Ectodermal cell (in vitro differentiated cells): ENCODE measurements at regions not wholly inside any gene's neighbourhood (a gene's known extent, or its start where the extent isn't known, plus 50 kb on each side); places are given as distances from the start of the nearest gene placed in this dataset.

Experiments
- H3K27ac ChIP-seq: 2 replicates; pipeline ENCODE4 v1.7.0; 2013; ENCODE audit warnings: mild to moderate bottlenecking, low read depth, low read length; ENCODE audit not compliant: insufficient read depth, poor library complexity, severe bottlenecking
- H3K27me3 ChIP-seq: 2 replicates; pipeline ENCODE4 v1.7.0; 2013; ENCODE audit warnings: mild to moderate bottlenecking, low read length; ENCODE audit not compliant: insufficient read depth, control insufficient read depth, poor library complexity, severe bottlenecking
- H3K36me3 ChIP-seq: one replicate; pipeline ENCODE4 v1.7.0; 2013; ENCODE audit warnings: low read length; ENCODE audit not compliant: control insufficient read depth, insufficient read depth
- H3K4me1 ChIP-seq: one replicate; pipeline ENCODE4 v1.7.0; 2013; ENCODE audit warnings: low read length; ENCODE audit not compliant: control insufficient read depth, insufficient read depth
- H3K4me3 ChIP-seq: 2 replicates; pipeline ENCODE4 v1.7.0; 2013; ENCODE audit warnings: low read depth, low read length, control low read depth; ENCODE audit not compliant: insufficient read depth
- H3K9me3 ChIP-seq: 2 replicates; pipeline ENCODE4 v1.7.0; 2013; ENCODE audit warnings: mild to moderate bottlenecking, low read length, moderate library complexity; ENCODE audit not compliant: control insufficient read depth
- WGBS, 2 experiments: methylation state at CpG; one replicate each; pipeline ENCODE4 v1.1.7; 2013; ENCODE audit warnings: missing lambda C conversion rate in 2 of 2; 5-methylcytosine and 5-hydroxymethylcytosine counted together

GRCh38 chr10:47198221-47198620 lies 101.8 kb upstream of the GDF10 start:
- Histone ChIP-seq H3K36me3 (no peaks in the 10 kb centered on the region), H3K9me3 (no peaks in the 10 kb centered on the region), H3K27ac (no peak overlapping the region), H3K4me3 (no peak overlapping the region), H3K27me3 (no peaks in the 10 kb centered on the region), H3K4me1 (no peaks in the 10 kb centered on the region)
- 71% methylated on average over 4 of the region's 4 CpGs for WGBS, 2 experiments

DNA sequence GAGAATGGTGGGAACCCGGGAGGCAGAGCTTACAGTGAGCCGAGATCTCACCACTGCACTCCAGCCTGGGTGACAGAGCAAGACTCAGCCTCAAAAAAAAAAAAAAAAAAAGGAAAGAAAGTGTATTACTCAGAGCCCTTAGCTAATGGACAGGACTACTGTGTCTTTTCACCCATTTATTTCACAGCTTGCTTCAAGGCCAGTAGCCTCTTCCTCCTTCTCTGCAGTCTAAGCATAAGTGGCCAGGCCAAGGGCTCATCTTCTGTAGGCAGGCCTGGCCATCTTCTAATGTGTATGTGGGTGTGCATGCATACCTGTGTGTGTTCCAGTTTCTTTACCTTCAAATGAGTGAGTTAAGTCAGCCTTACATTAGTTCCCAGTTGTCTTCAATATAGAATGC lies 94.8 kb upstream of the GDF10 start:
- no peaks in the 10 kb centered on the region for H3K4me1 ChIP-seq
- H3K36me3 ChIP-seq = no peaks in the 10 kb centered on the region
- 84 to 90% methylated on average over 2 of the region's 2 CpGs for WGBS, 2 experiments
- H3K9me3 ChIP-seq = no peaks in the 10 kb centered on the region
- H3K27ac ChIP-seq = no peak overlapping the region
- H3K27me3 ChIP-seq = no peaks in the 10 kb centered on the region
- H3K4me3 ChIP-seq = no peak overlapping the region

GRCh38 chr10:47206449-47207280 lies 93.3 kb upstream of the GDF10 start:
- H3K27ac ChIP-seq = no peak overlapping the region
- H3K4me3 ChIP-seq = no peak overlapping the region
- H3K36me3 ChIP-seq = no peaks in the 10 kb centered on the region
- no peaks in the 10 kb centered on the region for H3K9me3 ChIP-seq
- H3K27me3 ChIP-seq = no peaks in the 10 kb centered on the region
- WGBS, 2 experiments = 79 to 84% methylated on average over 3 of the region's 3 CpGs
- H3K4me1 ChIP-seq = no peaks in the 10 kb centered on the region

DNA sequence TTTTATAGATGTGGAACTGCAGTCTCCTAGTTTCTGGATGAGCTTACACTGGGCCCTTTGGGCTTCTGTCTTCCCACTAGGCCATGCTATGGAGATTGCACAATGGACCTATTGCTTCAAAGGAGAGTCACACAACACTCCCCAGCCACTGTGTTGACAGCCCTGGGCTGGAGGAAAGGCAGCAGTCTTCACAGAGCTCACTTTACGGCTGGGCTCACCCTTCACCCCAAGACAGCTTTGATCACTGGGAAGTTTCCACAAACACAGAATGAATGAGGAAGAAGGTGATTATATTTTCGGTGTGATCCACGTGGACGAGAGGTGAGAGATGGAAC lies 92.7 kb upstream of the GDF10 start:
- no peak overlapping the region for H3K27ac ChIP-seq
- 88 to 95% methylated on average over 4 of the region's 4 CpGs for WGBS, 2 experiments
- no peak overlapping the region for H3K4me3 ChIP-seq
- no peaks in the 10 kb centered on the region for H3K9me3 ChIP-seq
- no peaks in the 10 kb centered on the region for H3K4me1 ChIP-seq
- H3K27me3 ChIP-seq = no peaks in the 10 kb centered on the region
- H3K36me3 ChIP-seq = no peaks in the 10 kb centered on the region

GRCh38 chr10:47207894-47208469 lies 92.0 kb upstream of the GDF10 start:
- no peak overlapping the region for H3K4me3 ChIP-seq
- H3K9me3 ChIP-seq = no peaks in the 10 kb centered on the region
- 92 to 98% methylated on average over 4 of the region's 5 CpGs for WGBS, 2 experiments
- H3K27ac ChIP-seq = no peak overlapping the region
- no peaks in the 10 kb centered on the region for H3K4me1 ChIP-seq
- no peaks in the 10 kb centered on the region for H3K36me3 ChIP-seq
- no peaks in the 10 kb centered on the region for H3K27me3 ChIP-seq

GRCh38 chr10:47209466-47209865 lies 90.5 kb upstream of the GDF10 start:
- no peaks in the 10 kb centered on the region for H3K9me3 ChIP-seq
- H3K36me3 ChIP-seq = no peaks in the 10 kb centered on the region
- H3K27me3 ChIP-seq = no peaks in the 10 kb centered on the region
- WGBS, 2 experiments = no CpG with 5 or more reads among the region's 1 CpG
- H3K4me3 ChIP-seq = no peak overlapping the region
- H3K27ac ChIP-seq = no peak overlapping the region
- H3K4me1 ChIP-seq = no peaks in the 10 kb centered on the region

- Histone ChIP-seq H3K4me3 (no peak overlapping the region), H3K27ac (no peak overlapping the region), H3K36me3 (no peaks in the 10 kb centered on the region), H3K4me1 (no peaks in the 10 kb centered on the region), H3K9me3 (no peaks in the 10 kb centered on the region), H3K27me3 (no peaks in the 10 kb centered on the region)
Measured at GRCh38 chr10:47214520-47214919, 85.5 kb upstream of the GDF10 start.

- 44 to 100% methylated on average over 2 of the region's 3 CpGs for WGBS, 2 experiments
- no peaks in the 10 kb centered on the region for H3K27me3 ChIP-seq
Measured at GRCh38 chr10:47217113-47217512, 82.9 kb upstream of the GDF10 start.

DNA sequence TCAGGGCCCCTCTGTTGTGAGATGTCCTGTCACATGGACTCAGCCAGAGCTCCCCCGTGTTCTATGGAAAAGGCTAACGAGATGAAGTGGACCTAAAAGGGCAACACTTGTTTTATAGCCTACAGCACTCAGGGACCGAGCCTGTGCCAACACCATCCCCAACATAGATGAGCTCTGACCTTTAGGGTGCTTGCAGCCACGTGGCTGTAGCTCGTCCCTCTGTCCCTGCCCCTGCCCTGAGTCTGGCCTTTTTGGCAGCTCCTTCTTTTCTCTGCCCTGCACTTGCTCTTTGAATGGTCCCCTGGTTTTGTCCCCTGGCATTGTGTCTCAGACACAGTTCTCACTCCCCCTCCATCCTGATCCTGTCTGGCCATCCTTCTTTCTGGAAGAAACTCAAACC lies 81.2 kb upstream of the GDF10 start:
- H3K27me3 ChIP-seq = no peaks in the 10 kb centered on the region
- no peaks in the 10 kb centered on the region for H3K36me3 ChIP-seq
- 59 to 61% methylated on average over 5 of the region's 5 CpGs for WGBS, 2 experiments
- no peaks in the 10 kb centered on the region for H3K9me3 ChIP-seq
- no peak overlapping the region for H3K4me3 ChIP-seq
- no peak overlapping the region for H3K27ac ChIP-seq
- H3K4me1 ChIP-seq = no peaks in the 10 kb centered on the region

More at GRCh38 chr10:47217113-47217512, 82.9 kb upstream of the GDF10 start:
- no peaks in the 10 kb centered on the region for H3K9me3 ChIP-seq
- H3K4me1 ChIP-seq = no peaks in the 10 kb centered on the region
- no peaks in the 10 kb centered on the region for H3K36me3 ChIP-seq
- H3K27ac ChIP-seq = no peak overlapping the region
- H3K4me3 ChIP-seq = no peak overlapping the region

DNA sequence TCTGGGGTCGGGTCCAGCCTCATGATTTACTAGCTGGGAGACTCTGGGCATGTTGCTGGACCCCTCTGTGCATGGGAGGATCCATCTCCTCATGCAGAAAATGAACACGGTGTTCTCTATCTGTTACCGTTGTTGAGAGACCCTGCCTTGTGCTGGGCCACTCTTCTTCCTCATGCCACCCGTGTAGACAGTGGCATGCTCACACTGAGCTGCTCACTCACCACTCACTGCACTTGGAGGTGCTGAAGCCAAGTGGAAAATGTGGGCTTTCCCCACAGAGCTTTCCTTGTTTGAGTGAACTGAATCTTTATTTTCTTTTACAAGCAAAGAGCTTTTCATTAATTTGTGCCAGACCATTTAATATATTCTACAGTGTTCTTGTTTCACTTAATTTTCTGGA lies 77.5 kb upstream of the GDF10 start:
- no peaks in the 10 kb centered on the region for H3K4me1 ChIP-seq
- no peaks in the 10 kb centered on the region for H3K36me3 ChIP-seq
- no peak overlapping the region for H3K4me3 ChIP-seq
- 70% methylated on average over 4 of the region's 4 CpGs for WGBS, 2 experiments
- no peaks in the 10 kb centered on the region for H3K27me3 ChIP-seq
- H3K9me3 ChIP-seq = no peaks in the 10 kb centered on the region
- no peak overlapping the region for H3K27ac ChIP-seq
